Cardiac fibroblast (primary cell): ENCODE measurements at regions not wholly inside any gene's neighbourhood (a gene's known extent, or its start where the extent isn't known, plus 50 kb on each side); places are given as distances from the start of the nearest gene placed in this dataset.

Source experiments
- DNase-seq, 2 donors: peaks; one replicate each; pipeline versions ENCODE4 v3.0.0 to v3.0.0-alpha.2; 2010; ENCODE audit warnings: low read depth in 2 of 2
- H3K4me3 ChIP-seq, 2 donors: replicated peaks in 1 of 2; 1 replicate in 1 of 2; 2 replicates in 1 of 2; pipeline ENCODE4 v1.5.1; 2011; ENCODE audit warnings: low read depth in 2 of 2, low read length in 2 of 2, mild to moderate bottlenecking in 2 of 2, moderate library complexity in 1 of 2
- TF ChIP-seq, protein P1 (sequence below): IDR thresholded peaks from one replicate; pipeline ENCODE4 v1.5.1; 2011; ENCODE audit warnings: low read depth, mild to moderate bottlenecking, low read length, inconsistent platforms

GRCh38 chr1:209203533-209203895 lies 380.0 kb upstream of the CAMK1G start:
- TF ChIP-seq, protein P1, sequence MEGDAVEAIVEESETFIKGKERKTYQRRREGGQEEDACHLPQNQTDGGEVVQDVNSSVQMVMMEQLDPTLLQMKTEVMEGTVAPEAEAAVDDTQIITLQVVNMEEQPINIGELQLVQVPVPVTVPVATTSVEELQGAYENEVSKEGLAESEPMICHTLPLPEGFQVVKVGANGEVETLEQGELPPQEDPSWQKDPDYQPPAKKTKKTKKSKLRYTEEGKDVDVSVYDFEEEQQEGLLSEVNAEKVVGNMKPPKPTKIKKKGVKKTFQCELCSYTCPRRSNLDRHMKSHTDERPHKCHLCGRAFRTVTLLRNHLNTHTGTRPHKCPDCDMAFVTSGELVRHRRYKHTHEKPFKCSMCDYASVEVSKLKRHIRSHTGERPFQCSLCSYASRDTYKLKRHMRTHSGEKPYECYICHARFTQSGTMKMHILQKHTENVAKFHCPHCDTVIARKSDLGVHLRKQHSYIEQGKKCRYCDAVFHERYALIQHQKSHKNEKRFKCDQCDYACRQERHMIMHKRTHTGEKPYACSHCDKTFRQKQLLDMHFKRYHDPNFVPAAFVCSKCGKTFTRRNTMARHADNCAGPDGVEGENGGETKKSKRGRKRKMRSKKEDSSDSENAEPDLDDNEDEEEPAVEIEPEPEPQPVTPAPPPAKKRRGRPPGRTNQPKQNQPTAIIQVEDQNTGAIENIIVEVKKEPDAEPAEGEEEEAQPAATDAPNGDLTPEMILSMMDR: no peak
- H3K4me3 ChIP-seq: no peak overlapping the region
- DNase-seq: no peak

GRCh38 chr1:209205039-209205438 lies 378.5 kb upstream of the CAMK1G start:
- TF ChIP-seq, protein P1: no peak
- DNase-seq: no peak
- H3K4me3 ChIP-seq: no peak overlapping the region

DNA sequence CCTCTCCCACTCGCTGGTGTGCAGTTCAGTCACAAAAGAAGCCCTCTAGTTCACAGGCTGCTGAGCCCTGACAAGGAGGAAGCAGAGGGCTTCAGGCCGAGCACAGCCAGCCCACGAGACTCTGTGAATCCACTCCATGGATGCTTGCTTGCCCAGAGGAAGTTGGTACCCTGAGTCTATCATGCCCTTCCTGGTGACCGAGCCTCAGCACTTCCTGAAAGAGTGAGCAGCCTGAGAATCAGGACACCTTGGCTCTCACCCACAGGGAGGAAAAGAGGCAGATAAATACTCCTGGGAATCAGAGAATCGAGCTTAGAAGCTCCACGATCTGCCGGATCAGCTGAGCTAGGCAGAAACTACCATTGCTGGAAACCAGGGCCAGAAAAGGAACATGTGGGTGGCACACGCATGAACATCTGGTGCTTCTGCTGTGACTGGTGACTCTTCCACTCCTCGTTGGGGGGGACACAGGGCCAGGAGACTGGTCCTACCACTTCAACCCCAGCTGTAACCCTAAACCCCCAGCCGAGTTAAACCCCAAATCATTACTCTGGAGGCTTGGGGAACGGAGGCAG lies 376.3 kb upstream of the CAMK1G start:
- DNase-seq: peak in 1 of 2 donors; percentile 3
- no peak overlapping the region for H3K4me3 ChIP-seq
- TF ChIP-seq, protein P1: no peak

- H3K4me3 ChIP-seq: peak overlapping the region; percentile 6 to 20
- peak; percentile 64 to 76 for DNase-seq
- TF ChIP-seq, protein P1: peak; percentile 81
These were observed 375.7 kb upstream of the CAMK1G start for GRCh38 chr1:209207701-209208286.

- no peak for DNase-seq
- TF ChIP-seq, protein P1: no peak
- no peak overlapping the region for H3K4me3 ChIP-seq
These were observed 374.9 kb upstream of the CAMK1G start for GRCh38 chr1:209208648-209209047.

DNA sequence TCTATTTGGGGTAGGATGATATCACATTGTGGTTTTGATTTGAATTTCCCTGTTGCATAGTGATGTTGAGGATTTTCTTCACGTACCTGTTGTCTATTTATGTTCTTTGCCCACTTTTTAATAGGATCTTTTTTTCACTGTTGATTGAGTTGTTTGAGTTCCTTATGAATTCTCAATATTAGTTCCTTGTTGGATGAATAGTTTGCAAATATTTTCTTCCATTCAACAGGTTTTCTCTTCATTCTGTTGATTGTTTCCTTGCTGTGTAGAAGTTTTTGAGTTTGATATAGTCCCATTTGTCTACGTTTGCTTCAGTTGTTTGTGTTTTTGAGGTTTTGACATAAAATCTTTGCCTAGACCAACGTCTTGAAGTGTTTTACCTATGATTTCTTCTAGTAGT lies 369.5 kb upstream of the CAMK1G start:
- DNase-seq: no peak
- no peak overlapping the region for H3K4me3 ChIP-seq
- TF ChIP-seq, protein P1: no peak

GRCh38 chr1:209215826-209216225 lies 367.7 kb upstream of the CAMK1G start:
- no peak overlapping the region for H3K4me3 ChIP-seq
- TF ChIP-seq, protein P1: no peak
- no peak for DNase-seq
